B cell (primary cell): ENCODE measurements at regions not wholly inside any gene's neighbourhood (a gene's known extent, or its start where the extent isn't known, plus 50 kb on each side); places are given as distances from the start of the nearest gene placed in this dataset.

Source experiments
- ATAC-seq: fragments of 200-7000 bp; cut with Tn5 transposase; one replicate; pipeline ENCODE4 v1.10.0; 2021; ENCODE audit warnings: low read depth, mild to moderate bottlenecking, moderate number of reproducible peaks, moderate library complexity
- CTCF ChIA-PET: fragments of 350-600 bp; sonication (Branson Sonifier 250); formaldehyde crosslinking; loops from one replicate; lab custom pipeline; 2021; ENCODE audit warnings: antibody characterized with exemption, inconsistent platforms; lab: Charles Lee
- POLR2A ChIA-PET: fragments of 350-600 bp; sonication (Branson Sonifier 250); formaldehyde crosslinking; loops from one replicate; lab custom pipeline; 2021; ENCODE audit warnings: antibody characterized with exemption; lab: Charles Lee
- DNase-seq: peaks from one replicate; pipeline ENCODE4 v3.0.0; 2013
- H2AFZ ChIP-seq: 2 replicates; pipeline ENCODE4 v1.6.1; 2012; ENCODE audit warnings: mild to moderate bottlenecking, low read depth, low read length; ENCODE audit not compliant: insufficient read depth, poor library complexity, severe bottlenecking
- H3K27ac ChIP-seq, 2 donors: 1 replicate in 1 of 2; 2 replicates in 1 of 2; pipeline ENCODE4 v1.5.1; 2012 to 2013; ENCODE audit warnings: low read length in 2 of 2, mild to moderate bottlenecking in 2 of 2, moderate library complexity in 1 of 2
- H3K27me3 ChIP-seq, 4 experiments: fragments of 200-600 bp in 1 of 4; sonication (generic) in 1 of 4; replicated peaks in 1 of 4; 1 replicate in 2 of 4; 2 replicates in 2 of 4; pipeline versions ENCODE4 v1.6.1 to v1.7.0; 2013 to 2016; ENCODE audit warnings: low read length in 3 of 4, mild to moderate bottlenecking in 2 of 4, mixed read lengths in 1 of 4, moderate library complexity in 1 of 4; ENCODE audit not compliant: insufficient read depth in 4 of 4, control insufficient read depth in 3 of 4; ENCODE audit errors: control extremely low read depth in 1 of 4
- H3K36me3 ChIP-seq, 2 experiments: replicated peaks in 1 of 2; 1 replicate in 1 of 2; 2 replicates in 1 of 2; pipeline versions ENCODE4 v1.6.1 to v1.7.1; 2013; ENCODE audit warnings: low read length in 1 of 2; ENCODE audit not compliant: insufficient read depth in 2 of 2, control insufficient read depth in 1 of 2; ENCODE audit errors: control extremely low read depth in 1 of 2, extremely low read depth in 1 of 2
- H3K4me1 ChIP-seq, 2 donors: fragments of 200-600 bp in 1 of 2; sonication (generic) in 1 of 2; 1 replicate in 1 of 2; 2 replicates in 1 of 2; pipeline versions ENCODE4 v1.5.1 to v1.6.1; 2013 to 2017; ENCODE audit warnings: low read length in 2 of 2; ENCODE audit not compliant: control insufficient read depth in 2 of 2, insufficient read depth in 2 of 2
- H3K4me2 ChIP-seq: replicated peaks from 2 replicates; pipeline ENCODE3; 2012; ENCODE audit warnings: mild to moderate bottlenecking, low read depth, low read length; ENCODE audit not compliant: poor library complexity, severe bottlenecking
- H3K4me3 ChIP-seq, 5 experiments: fragments of 200-600 bp in 1 of 5; sonication (generic) in 1 of 5; 1 replicate in 3 of 5; 2 replicates in 2 of 5; pipeline versions ENCODE4 v1.5.1 to v1.7.0; 2011 to 2016; ENCODE audit warnings: low read length in 4 of 5, mild to moderate bottlenecking in 4 of 5, low read depth in 2 of 5, control low read depth in 1 of 5, moderate library complexity in 1 of 5; ENCODE audit not compliant: insufficient read depth in 1 of 5; ENCODE audit errors: control extremely low read depth in 1 of 5, extremely low read depth in 1 of 5
- H3K79me2 ChIP-seq: fragments of 200-600 bp; sonication (generic); one replicate; pipeline ENCODE4 v1.6.0; 2016; ENCODE audit warnings: low read length; ENCODE audit not compliant: control insufficient read depth, insufficient read depth
- H3K9ac ChIP-seq: fragments of 200-600 bp; sonication (generic); 2 replicates; pipeline ENCODE4 v1.6.1; 2017; ENCODE audit warnings: mild to moderate bottlenecking, low read length, moderate library complexity
- H3K9me3 ChIP-seq, 3 donors: one replicate each; pipeline versions ENCODE4 v1.6.1 to v1.7.1; 2013; ENCODE audit warnings: low read length in 2 of 3; ENCODE audit not compliant: control insufficient read depth in 2 of 3, insufficient read depth in 1 of 3; ENCODE audit errors: control extremely low read depth in 1 of 3
- H4K20me1 ChIP-seq: 2 replicates; pipeline ENCODE4 v1.6.0; 2012; ENCODE audit warnings: mild to moderate bottlenecking, low read length; ENCODE audit not compliant: insufficient read depth, control insufficient read depth, poor library complexity, severe bottlenecking
- H3K27ac Mint-ChIP-seq: one replicate; pipeline ENCODE4 v1.8.0; 2021; ENCODE audit warnings: mixed read lengths
- H3K27me3 Mint-ChIP-seq: one replicate; pipeline ENCODE4 v1.8.0; 2021; ENCODE audit warnings: mixed read lengths
- H3K4me1 Mint-ChIP-seq: one replicate; pipeline ENCODE4 v1.8.0; 2021; ENCODE audit warnings: mixed read lengths
- H3K4me3 Mint-ChIP-seq: one replicate; pipeline ENCODE4 v1.8.0; 2021; ENCODE audit warnings: mixed read lengths
- H3K9me3 Mint-ChIP-seq: one replicate; pipeline ENCODE4 v1.8.0; 2022; ENCODE audit warnings: mixed read lengths; ENCODE audit not compliant: insufficient read depth
- EZH2 ChIP-seq: IDR thresholded peaks from 2 replicates; pipeline ENCODE4 v1.6.1; 2012; ENCODE audit warnings: borderline replicate concordance, low read depth, mild to moderate bottlenecking, moderate library complexity, low read length; ENCODE audit not compliant: insufficient read depth, poor library complexity, severe bottlenecking
- WGBS: methylation state at CpG from one replicate; pipeline ENCODE4 v1.1.5; 2013; ENCODE audit warnings: missing lambda C conversion rate; ENCODE audit not compliant: insufficient coverage; 5-methylcytosine and 5-hydroxymethylcytosine counted together
- intact Hi-C: fragments of 100-400 bp; cut with micrococcal nuclease; formaldehyde crosslinking; loops from one replicate; pipeline ENCODE4 v1.10.0; 2022
- TF ChIP-seq, protein P1 (sequence below): fragments of 200-600 bp; IDR thresholded peaks from one replicate; pipeline ENCODE4 v1.8.0; 2022; ENCODE audit warnings: antibody characterized with exemption, mild to moderate bottlenecking

DNA sequence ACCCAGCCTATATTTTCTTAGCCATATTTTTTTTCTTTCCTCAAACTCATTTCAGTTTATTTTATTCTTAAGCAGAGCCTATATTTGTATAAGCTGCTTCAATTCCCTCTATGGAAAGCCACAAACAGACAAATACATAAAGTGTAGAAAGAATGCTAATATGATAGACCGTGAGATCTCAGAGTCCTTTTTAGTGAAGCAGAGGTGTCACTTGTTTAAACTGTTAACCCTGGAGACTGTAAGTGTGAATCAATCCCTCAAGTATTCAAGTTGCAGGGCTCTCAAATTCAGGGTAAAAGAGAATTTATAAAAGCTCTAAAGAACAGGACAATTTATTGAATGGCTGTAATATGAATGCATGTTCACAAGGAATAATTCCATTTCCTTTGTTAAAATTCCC is 72.2 kb upstream of the BHLHE40 start:
- Histone ChIP-seq H3K9ac (no peak overlapping the region), H4K20me1 (no peaks in the 10 kb centered on the region), H3K27me3 (no peaks in the 10 kb centered on the region), H3K36me3 (no peaks in the 10 kb centered on the region), H3K9me3 (no peaks in the 10 kb centered on the region), H2AFZ (no peak overlapping the region), H3K4me2 (no peak overlapping the region), H3K27ac (no peak overlapping the region), H3K4me1 (no peaks in the 10 kb centered on the region), H3K4me3 (no peak overlapping the region), H3K79me2 (no peaks in the 10 kb centered on the region)
- WGBS, result 100% methylated on average over 1 of the region's 1 CpG
- DNase-seq (no peak), ATAC-seq (no peak)
- H3K4me3 Mint-ChIP-seq, result no peak overlapping the region
- ChIA-PET CTCF (no interaction called here), POLR2A (no interaction called here)
- intact Hi-C loops, result no loop called here
- H3K27ac Mint-ChIP-seq, result no peak overlapping the region
- no peaks in the 10 kb centered on the region for H3K9me3 Mint-ChIP-seq
- no peak for TF ChIP-seq EZH2
- TF ChIP-seq, protein P1, sequence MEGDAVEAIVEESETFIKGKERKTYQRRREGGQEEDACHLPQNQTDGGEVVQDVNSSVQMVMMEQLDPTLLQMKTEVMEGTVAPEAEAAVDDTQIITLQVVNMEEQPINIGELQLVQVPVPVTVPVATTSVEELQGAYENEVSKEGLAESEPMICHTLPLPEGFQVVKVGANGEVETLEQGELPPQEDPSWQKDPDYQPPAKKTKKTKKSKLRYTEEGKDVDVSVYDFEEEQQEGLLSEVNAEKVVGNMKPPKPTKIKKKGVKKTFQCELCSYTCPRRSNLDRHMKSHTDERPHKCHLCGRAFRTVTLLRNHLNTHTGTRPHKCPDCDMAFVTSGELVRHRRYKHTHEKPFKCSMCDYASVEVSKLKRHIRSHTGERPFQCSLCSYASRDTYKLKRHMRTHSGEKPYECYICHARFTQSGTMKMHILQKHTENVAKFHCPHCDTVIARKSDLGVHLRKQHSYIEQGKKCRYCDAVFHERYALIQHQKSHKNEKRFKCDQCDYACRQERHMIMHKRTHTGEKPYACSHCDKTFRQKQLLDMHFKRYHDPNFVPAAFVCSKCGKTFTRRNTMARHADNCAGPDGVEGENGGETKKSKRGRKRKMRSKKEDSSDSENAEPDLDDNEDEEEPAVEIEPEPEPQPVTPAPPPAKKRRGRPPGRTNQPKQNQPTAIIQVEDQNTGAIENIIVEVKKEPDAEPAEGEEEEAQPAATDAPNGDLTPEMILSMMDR, result no peak
- no peaks in the 10 kb centered on the region for H3K4me1 Mint-ChIP-seq
- H3K27me3 Mint-ChIP-seq, result no peaks in the 10 kb centered on the region

DNA sequence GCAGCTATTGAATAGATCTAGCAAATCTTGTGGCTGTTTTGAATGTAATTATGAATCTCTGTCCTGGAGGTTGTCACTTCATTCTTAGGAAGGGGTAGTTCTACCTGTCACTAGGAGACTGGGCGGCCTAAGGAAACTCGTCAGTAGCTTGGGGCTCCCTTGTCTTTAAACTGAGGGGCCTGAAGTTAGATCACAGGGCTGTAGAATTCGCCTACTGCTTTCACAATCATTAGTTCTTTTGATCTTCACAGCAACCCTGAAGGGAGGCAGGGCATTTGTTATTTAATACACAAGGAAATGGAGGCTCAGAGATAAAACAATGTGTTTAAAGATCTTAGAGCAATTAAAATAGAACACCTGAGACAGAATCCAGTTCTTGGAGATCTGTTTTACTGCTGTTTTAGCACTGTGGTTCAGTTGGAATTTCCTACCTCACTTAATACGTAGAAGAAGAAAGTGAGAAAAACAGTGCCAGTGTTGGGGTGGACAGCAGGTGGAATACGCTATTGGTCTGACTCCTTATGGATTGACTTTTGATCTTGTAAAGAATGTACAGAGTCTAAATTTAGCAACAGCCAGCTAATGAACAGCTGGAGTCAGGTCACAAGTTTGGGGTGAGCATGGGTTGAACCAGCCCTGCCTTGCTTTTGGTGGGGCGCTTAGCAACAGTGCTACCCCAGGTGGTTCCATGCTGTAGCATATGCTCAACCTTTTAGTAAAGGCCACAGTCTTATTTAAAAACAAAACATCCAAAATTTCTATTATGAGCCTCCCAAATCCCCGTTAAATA is 71.4 kb upstream of the BHLHE40 start:
- no peaks in the 10 kb centered on the region for H3K9me3 ChIP-seq
- ATAC-seq, result no peak
- no peak overlapping the region for H3K4me3 ChIP-seq
- WGBS, result 97% methylated on average over 5 of the region's 7 CpGs
- no peaks in the 10 kb centered on the region for H3K4me1 Mint-ChIP-seq
- H3K27me3 Mint-ChIP-seq, result no peaks in the 10 kb centered on the region
- no peaks in the 10 kb centered on the region for H3K79me2 ChIP-seq
- no peak for TF ChIP-seq EZH2
- TF ChIP-seq, protein P1, result no peak
- no peak overlapping the region for H3K27ac ChIP-seq
- no peak overlapping the region for H2AFZ ChIP-seq
- no peak overlapping the region for H3K27ac Mint-ChIP-seq
- ChIA-PET POLR2A (no interaction called here), CTCF (no interaction called here)
- H3K4me1 ChIP-seq, result no peaks in the 10 kb centered on the region
- no peaks in the 10 kb centered on the region for H3K9me3 Mint-ChIP-seq
- no peak overlapping the region for H3K4me2 ChIP-seq
- H3K36me3 ChIP-seq, result no peaks in the 10 kb centered on the region
- no peaks in the 10 kb centered on the region for H4K20me1 ChIP-seq
- H3K4me3 Mint-ChIP-seq, result no peak overlapping the region
- no peak overlapping the region for H3K9ac ChIP-seq
- intact Hi-C loops, result no loop called here
- H3K27me3 ChIP-seq, result no peaks in the 10 kb centered on the region
- no peak for DNase-seq
